GM12891 (cell line): ENCODE measurements at regions not wholly inside any gene's neighbourhood (a gene's known extent, or its start where the extent isn't known, plus 50 kb on each side); places are given as distances from the start of the nearest gene placed in this dataset.

ENCODE experiments used
- POLR2A ChIP-seq: IDR thresholded peaks from 2 replicates; pipeline ENCODE4 v1.6.1; 2011; ENCODE audit warnings: low read depth, low read length, control low read depth
- POLR2AphosphoS5 ChIP-seq: IDR thresholded peaks from 2 replicates; pipeline ENCODE4 v1.6.1; 2011; ENCODE audit warnings: low read depth, low read length, control low read depth
- POU2F2 ChIP-seq: IDR thresholded peaks from 2 replicates; pipeline ENCODE4 v1.6.1; 2011; ENCODE audit warnings: low read depth, mild to moderate bottlenecking, control low read depth, low read length, moderate library complexity
- TAF1 ChIP-seq: IDR thresholded peaks from 2 replicates; pipeline ENCODE4 v1.6.1; 2011; ENCODE audit warnings: low read depth, low read length, control low read depth

DNA sequence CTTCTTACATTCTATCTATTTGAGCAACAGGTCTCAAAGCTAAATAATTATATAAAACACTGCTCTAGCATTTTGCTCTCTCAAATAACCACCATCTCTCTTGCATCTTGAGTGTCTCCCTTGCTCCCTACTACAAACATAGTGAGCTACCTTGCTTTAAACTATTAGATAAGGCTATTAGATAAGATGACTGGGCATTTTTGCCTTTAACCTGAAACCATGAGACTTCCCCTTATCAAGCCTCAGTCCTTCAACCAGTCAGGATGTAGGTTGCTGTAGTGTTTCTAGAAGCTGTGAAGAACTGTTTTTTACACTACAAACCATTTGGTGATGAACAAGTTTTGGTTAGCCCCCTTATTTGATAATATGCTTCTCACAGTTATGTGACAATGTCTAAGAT is 115.4 kb upstream of the MAP2 start:
- TF ChIP-seq TAF1: no peak
- no peak for TF ChIP-seq POLR2AphosphoS5
- no peak for TF ChIP-seq POLR2A
- no peak for TF ChIP-seq POU2F2
